ENCODE measurements at regions not wholly inside any gene's neighbourhood (a gene's known extent, or its start where the extent isn't known, plus 50 kb on each side); places are given as distances from the start of the nearest gene placed in this dataset.

DNA sequence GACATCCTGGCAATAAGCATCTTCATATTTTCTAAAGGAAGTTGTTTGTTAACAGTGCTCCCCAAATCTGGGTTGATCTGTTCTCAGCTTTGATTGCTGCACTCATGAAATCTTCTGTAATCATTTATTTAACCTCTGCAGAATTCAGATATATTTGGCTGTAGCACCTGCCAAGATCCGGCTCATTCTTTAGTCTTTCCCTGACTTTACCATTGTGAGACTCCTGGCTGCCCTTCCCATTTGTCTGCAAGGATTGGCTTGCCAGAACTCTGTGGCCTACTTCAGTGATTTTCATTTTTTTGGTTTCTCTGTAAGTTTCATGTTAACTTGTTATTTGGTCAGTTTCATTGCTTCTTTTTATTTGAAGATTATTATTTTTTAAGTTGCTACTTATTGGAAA is 191.2 kb upstream of the PLXNC1 start:
- TF ChIP-seq CTCF (IDR thresholded peaks at IDR 0.05) (no peak), ZFX (IDR thresholded peaks at IDR 0.05; ENCODE audit: borderline replicate concordance) (no peak)
